A673 (cell line): ENCODE measurements at regions not wholly inside any gene's neighbourhood (a gene's known extent, or its start where the extent isn't known, plus 50 kb on each side); places are given as distances from the start of the nearest gene placed in this dataset.

Experiments used
- CTCF ChIP-seq: fragments of 300-800, 200-600 bp; sonication (generic); conservative IDR thresholded peaks from 2 replicates; pipeline ENCODE4 v1.5.1; 2017; ENCODE audit warnings: low read depth, mild to moderate bottlenecking, antibody characterized with exemption, low read length, moderate library complexity, mixed read lengths
- EZH2 ChIP-seq: fragments of 200-600 bp; sonication (generic); IDR thresholded peaks from 2 replicates; pipeline ENCODE4 v1.6.1; 2017; ENCODE audit warnings: borderline replicate concordance, low read depth, mild to moderate bottlenecking, mixed read lengths, antibody characterized with exemption, low read length; ENCODE audit not compliant: poor library complexity, severe bottlenecking

GRCh38 chr7:33748793-33749192 lies 156.5 kb upstream of the BMPER start:
- TF ChIP-seq CTCF, result no peak
- no peak for TF ChIP-seq EZH2
